IMR-90 (cell line): ENCODE measurements at regions not wholly inside any gene's neighbourhood (a gene's known extent, or its start where the extent isn't known, plus 50 kb on each side); places are given as distances from the start of the nearest gene placed in this dataset.

Experiments used
- ATAC-seq: fragments of 200-7000 bp; cut with Tn5 transposase; 2 replicates; pipeline ENCODE4 v1.9.1; 2020; ENCODE audit warnings: low read depth, mild to moderate bottlenecking, moderate library complexity
- BruUV-seq: library from RNA; stranded (reverse); fragments of 400-500 nt; replicated peaks from 2 replicates; lab custom pipeline; 2021; lab: Mats Ljungman, UMichigan
- CTCF ChIA-PET: fragments of 300-600 bp; formaldehyde crosslinking; extraction: SDS; loops from one replicate; lab custom pipeline; 2021; ENCODE audit warnings: antibody characterized with exemption; lab: Yijun Ruan, JAX
- POLR2A ChIA-PET: fragments of 300-600 bp; sonication (Branson Sonifier 250); formaldehyde crosslinking; loops from one replicate; lab custom pipeline; 2022; ENCODE audit warnings: antibody characterized with exemption; ENCODE audit not compliant: unreplicated experiment; lab: Charles Lee
- DNase-seq: peaks from one replicate; pipeline ENCODE4 v3.0.0; 2013
- H2AFZ ChIP-seq: replicated peaks from 2 replicates; pipeline ENCODE3; 2013; ENCODE audit warnings: low read length, mild to moderate bottlenecking; ENCODE audit not compliant: poor library complexity
- H2AK5ac ChIP-seq: 2 replicates; pipeline ENCODE4 v1.6.1; 2013; ENCODE audit warnings: low read depth, low read length, inconsistent platforms
- H2AK9ac ChIP-seq: replicated peaks from 2 replicates; pipeline ENCODE3; 2013; ENCODE audit warnings: mild to moderate bottlenecking, low read depth, low read length, moderate library complexity; ENCODE audit not compliant: poor library complexity
- H2BK120ac ChIP-seq: 2 replicates; pipeline ENCODE4 v1.6.1; 2013; ENCODE audit warnings: low read depth, low read length, inconsistent platforms
- H2BK15ac ChIP-seq: 3 replicates; pipeline ENCODE4 v1.6.1; 2013; ENCODE audit warnings: low read depth, low read length, inconsistent platforms
- H2BK20ac ChIP-seq: 2 replicates; pipeline ENCODE4 v1.6.1; 2013; ENCODE audit warnings: low read depth, mild to moderate bottlenecking, inconsistent platforms, low read length, moderate library complexity
- H2BK5ac ChIP-seq: 2 replicates; pipeline ENCODE4 v1.6.1; 2013; ENCODE audit warnings: mild to moderate bottlenecking, low read depth, low read length, inconsistent platforms; ENCODE audit not compliant: poor library complexity, severe bottlenecking
- H3K14ac ChIP-seq: replicated peaks from 2 replicates; pipeline ENCODE4 v1.6.1; 2013; ENCODE audit warnings: low read depth, low read length, inconsistent platforms
- H3K18ac ChIP-seq: 2 replicates; pipeline ENCODE4 v1.6.1; 2013; ENCODE audit warnings: low read depth, low read length, control low read depth
- H3K23ac ChIP-seq: 2 replicates; pipeline ENCODE4 v1.6.1; 2013; ENCODE audit warnings: low read depth, low read length, inconsistent platforms
- H3K27ac ChIP-seq: 2 replicates; pipeline ENCODE4 v1.5.1; 2013; ENCODE audit warnings: mild to moderate bottlenecking, control low read depth, low read length; ENCODE audit not compliant: insufficient read depth
- H3K27me3 ChIP-seq: 2 replicates; pipeline ENCODE4 v1.6.1; 2013; ENCODE audit warnings: low read length; ENCODE audit not compliant: control insufficient read depth, insufficient read depth
- H3K36me3 ChIP-seq: 2 replicates; pipeline ENCODE4 v1.6.1; 2013; ENCODE audit warnings: low read length, mixed read lengths; ENCODE audit not compliant: control insufficient read depth, insufficient read depth
- H3K4ac ChIP-seq: 2 replicates; pipeline ENCODE4 v1.6.1; 2013; ENCODE audit warnings: low read depth, low read length, inconsistent platforms
- H3K4me1 ChIP-seq: 2 replicates; pipeline ENCODE4 v1.6.1; 2013; ENCODE audit warnings: low read length, mixed read lengths; ENCODE audit not compliant: control insufficient read depth, insufficient read depth
- H3K4me2 ChIP-seq: 2 replicates; pipeline ENCODE4 v1.6.1; 2013; ENCODE audit warnings: low read depth, mild to moderate bottlenecking, control low read depth, low read length, moderate library complexity
- H3K4me3 ChIP-seq: 2 replicates; pipeline ENCODE4 v1.5.1; 2013; ENCODE audit warnings: low read depth, mild to moderate bottlenecking, control low read depth, low read length, moderate library complexity; ENCODE audit not compliant: insufficient read depth
- H3K56ac ChIP-seq: 2 replicates; pipeline ENCODE4 v1.6.1; 2013; ENCODE audit warnings: low read length, inconsistent platforms; ENCODE audit not compliant: insufficient read depth; ENCODE audit errors: extremely low read depth
- H3K79me1 ChIP-seq, 2 experiments: 2 replicates each; pipeline ENCODE4 v1.6.1; 2013; ENCODE audit warnings: low read length in 2 of 2, inconsistent platforms in 1 of 2, low read depth in 1 of 2
- H3K9ac ChIP-seq: 2 replicates; pipeline ENCODE4 v1.6.1; 2013; ENCODE audit warnings: low read depth, low read length, control low read depth
- H3K9me1 ChIP-seq: 2 replicates; pipeline ENCODE4 v1.6.1; 2013; ENCODE audit warnings: low read length, inconsistent platforms; ENCODE audit not compliant: insufficient read depth
- H3K9me3 ChIP-seq: 2 replicates; pipeline ENCODE4 v1.6.1; 2013; ENCODE audit warnings: low read length; ENCODE audit not compliant: control insufficient read depth, insufficient read depth
- H4K20me1 ChIP-seq: 2 replicates; pipeline ENCODE4 v1.6.1; 2013; ENCODE audit warnings: low read length, inconsistent platforms; ENCODE audit not compliant: insufficient read depth
- H4K5ac ChIP-seq: 2 replicates; pipeline ENCODE4 v1.6.1; 2013; ENCODE audit warnings: mild to moderate bottlenecking, low read depth, low read length, control low read depth
- H4K8ac ChIP-seq, 2 experiments: 2 replicates each; pipeline ENCODE4 v1.6.1; 2013; ENCODE audit warnings: low read depth in 2 of 2, low read length in 2 of 2, control low read depth in 1 of 2, inconsistent platforms in 1 of 2
- H4K91ac ChIP-seq: 2 replicates; pipeline ENCODE4 v1.6.1; 2013; ENCODE audit warnings: low read depth, low read length, inconsistent platforms; ENCODE audit not compliant: insufficient read depth
- BHLHE40 ChIP-seq: fragments of 150-350 bp; IDR thresholded peaks from 2 replicates; pipeline ENCODE4 v1.6.1; 2016; ENCODE audit warnings: mild to moderate bottlenecking, low read depth, low read length
- CEBPB ChIP-seq: IDR thresholded peaks from 2 replicates; pipeline ENCODE4 v1.6.1; 2012; ENCODE audit warnings: low read depth, low read length, improper control_type of control experiment
- CHD1 ChIP-seq: IDR thresholded peaks from 2 replicates; pipeline ENCODE4 v1.6.1; 2012; ENCODE audit warnings: low read depth, low read length, improper control_type of control experiment
- FOS ChIP-seq: fragments of 150-350 bp; IDR thresholded peaks from 2 replicates; pipeline ENCODE4 v1.6.1; 2016; ENCODE audit warnings: low read depth, low read length
- MAFK ChIP-seq: IDR thresholded peaks from 2 replicates; pipeline ENCODE4 v1.6.1; 2012; ENCODE audit warnings: low read depth, low read length, improper control_type of control experiment
- MAZ ChIP-seq: IDR thresholded peaks from 2 replicates; pipeline ENCODE4 v1.6.1; 2012; ENCODE audit warnings: low read depth, mild to moderate bottlenecking, low read length, improper control_type of control experiment, moderate library complexity, borderline replicate concordance
- MXI1 ChIP-seq: IDR thresholded peaks from 2 replicates; pipeline ENCODE4 v1.6.1; 2012; ENCODE audit warnings: low read depth, mild to moderate bottlenecking, low read length, moderate library complexity, borderline replicate concordance
- POLR2A ChIP-seq: IDR thresholded peaks from 2 replicates; pipeline ENCODE4 v1.6.1; 2012; ENCODE audit warnings: mild to moderate bottlenecking, low read depth, low read length
- RAD21 ChIP-seq: IDR thresholded peaks from 2 replicates; pipeline ENCODE4 v1.6.1; 2012; ENCODE audit warnings: low read length, improper control_type of control experiment
- RFX5 ChIP-seq: IDR thresholded peaks from 2 replicates; pipeline ENCODE4 v1.8.0; 2012; ENCODE audit warnings: low read depth, mild to moderate bottlenecking, low read length, moderate library complexity
- SMC3 ChIP-seq: fragments of 150-350 bp; IDR thresholded peaks from 2 replicates; pipeline ENCODE4 v1.6.1; 2016; ENCODE audit warnings: low read depth, mild to moderate bottlenecking, antibody characterized with exemption, low read length, moderate library complexity
- USF2 ChIP-seq: fragments of 150-350 bp; IDR thresholded peaks from 2 replicates; pipeline ENCODE4 v1.6.1; 2017; ENCODE audit warnings: mild to moderate bottlenecking, antibody characterized with exemption, low read length, low read depth
- WGBS, 2 experiments: methylation state at CpG; one replicate each; pipeline versions ENCODE4 v1.1.5 to v1.1.7; 2013; ENCODE audit warnings: missing lambda C conversion rate in 2 of 2; ENCODE audit not compliant: insufficient read length in 1 of 2; ENCODE audit errors: extremely low coverage in 2 of 2; 5-methylcytosine and 5-hydroxymethylcytosine counted together
- dilution Hi-C: fragments of 300-500 bp; cut with HindIII; formaldehyde crosslinking; loops from one replicate; pipeline ENCODE4 v1.14.3; 2018; ENCODE audit warnings: low sequenced_read_pairs; ENCODE audit not compliant: unreplicated experiment
- in situ Hi-C: fragments of 300-500 bp; cut with MboI; formaldehyde crosslinking; loops from 3 replicates; pipeline ENCODE4 v1.14.3; 2019; ENCODE audit warnings: low sequenced_read_pairs, inconsistent platforms, mixed read lengths
- intact Hi-C: fragments of 100-400 bp; cut with micrococcal nuclease; formaldehyde crosslinking; loops from 2 replicates; pipeline ENCODE4 v1.10.0; 2022
- TF ChIP-seq, protein P1 (sequence below): conservative IDR thresholded peaks from 2 replicates; pipeline ENCODE4 v1.5.1; 2012; ENCODE audit warnings: mild to moderate bottlenecking, low read depth, low read length, improper control_type of control experiment
- TF ChIP-seq, protein P2 (sequence below): fragments of 150-350 bp; IDR thresholded peaks from 2 replicates; pipeline ENCODE4 v1.6.1; 2016; ENCODE audit warnings: low read depth, mild to moderate bottlenecking, low read length, moderate library complexity, borderline replicate concordance

GRCh38 chr11:26017903-26018302 lies 314.0 kb upstream of the ANO3 start:
- H3K27me3 ChIP-seq = no peaks in the 10 kb centered on the region
- in situ Hi-C loops (no loop called here), dilution Hi-C loops (no loop called here), intact Hi-C loops (no loop called here)
- H3K9me1 ChIP-seq = no peaks in the 10 kb centered on the region
- no peak overlapping the region for H3K4ac ChIP-seq
- CTCF ChIA-PET = interaction anchor here (0.7 to 1.1 kb wide), 3 partner anchors 9 to 226 kb away, joined by 3 to 5 read pairs (median 3); no protein-coding TSS in a partner anchor
- no peak overlapping the region for H2AFZ ChIP-seq
- H3K9ac ChIP-seq = no peak overlapping the region
- H3K18ac ChIP-seq = no peak overlapping the region; the same call in 1 of the 2 replicates
- H3K9me3 ChIP-seq = no peaks in the 10 kb centered on the region
- H2BK15ac ChIP-seq = no peak overlapping the region
- no peak for DNase-seq
- H4K8ac ChIP-seq = no peak overlapping the region
- no peak overlapping the region for H3K56ac ChIP-seq
- H2BK20ac ChIP-seq = no peak overlapping the region
- H2BK5ac ChIP-seq = no peak overlapping the region
- no peak overlapping the region for H3K14ac ChIP-seq
- H3K4me3 ChIP-seq = no peak overlapping the region
- H3K4me1 ChIP-seq = no peaks in the 10 kb centered on the region; the same call in 1 of the 2 replicates
- TF ChIP-seq MXI1 = no peak
- no peak for TF ChIP-seq RAD21
- TF ChIP-seq, protein P1, sequence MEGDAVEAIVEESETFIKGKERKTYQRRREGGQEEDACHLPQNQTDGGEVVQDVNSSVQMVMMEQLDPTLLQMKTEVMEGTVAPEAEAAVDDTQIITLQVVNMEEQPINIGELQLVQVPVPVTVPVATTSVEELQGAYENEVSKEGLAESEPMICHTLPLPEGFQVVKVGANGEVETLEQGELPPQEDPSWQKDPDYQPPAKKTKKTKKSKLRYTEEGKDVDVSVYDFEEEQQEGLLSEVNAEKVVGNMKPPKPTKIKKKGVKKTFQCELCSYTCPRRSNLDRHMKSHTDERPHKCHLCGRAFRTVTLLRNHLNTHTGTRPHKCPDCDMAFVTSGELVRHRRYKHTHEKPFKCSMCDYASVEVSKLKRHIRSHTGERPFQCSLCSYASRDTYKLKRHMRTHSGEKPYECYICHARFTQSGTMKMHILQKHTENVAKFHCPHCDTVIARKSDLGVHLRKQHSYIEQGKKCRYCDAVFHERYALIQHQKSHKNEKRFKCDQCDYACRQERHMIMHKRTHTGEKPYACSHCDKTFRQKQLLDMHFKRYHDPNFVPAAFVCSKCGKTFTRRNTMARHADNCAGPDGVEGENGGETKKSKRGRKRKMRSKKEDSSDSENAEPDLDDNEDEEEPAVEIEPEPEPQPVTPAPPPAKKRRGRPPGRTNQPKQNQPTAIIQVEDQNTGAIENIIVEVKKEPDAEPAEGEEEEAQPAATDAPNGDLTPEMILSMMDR = no peak
- TF ChIP-seq, protein P2, sequence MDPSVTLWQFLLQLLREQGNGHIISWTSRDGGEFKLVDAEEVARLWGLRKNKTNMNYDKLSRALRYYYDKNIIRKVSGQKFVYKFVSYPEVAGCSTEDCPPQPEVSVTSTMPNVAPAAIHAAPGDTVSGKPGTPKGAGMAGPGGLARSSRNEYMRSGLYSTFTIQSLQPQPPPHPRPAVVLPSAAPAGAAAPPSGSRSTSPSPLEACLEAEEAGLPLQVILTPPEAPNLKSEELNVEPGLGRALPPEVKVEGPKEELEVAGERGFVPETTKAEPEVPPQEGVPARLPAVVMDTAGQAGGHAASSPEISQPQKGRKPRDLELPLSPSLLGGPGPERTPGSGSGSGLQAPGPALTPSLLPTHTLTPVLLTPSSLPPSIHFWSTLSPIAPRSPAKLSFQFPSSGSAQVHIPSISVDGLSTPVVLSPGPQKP = no peak
- TF ChIP-seq SMC3 = no peak
- no peak for TF ChIP-seq RFX5
- TF ChIP-seq POLR2A = no peak
- TF ChIP-seq BHLHE40 = no peak
- no peak for TF ChIP-seq FOS
- no peak for TF ChIP-seq CEBPB
- TF ChIP-seq USF2 = no peak
- no peak for TF ChIP-seq MAZ
- no peak for TF ChIP-seq MAFK
- TF ChIP-seq CHD1 = no peak
- no peak overlapping the region for H2AK9ac ChIP-seq
- no peaks in the 10 kb centered on the region for H3K36me3 ChIP-seq
- WGBS, 2 experiments = no CpG with 5 or more reads among the region's 2 CpGs
- no peaks in the 10 kb centered on the region for H3K79me1 ChIP-seq
- H3K23ac ChIP-seq = no peak overlapping the region
- H4K20me1 ChIP-seq = no peaks in the 10 kb centered on the region
- H4K5ac ChIP-seq = no peak overlapping the region
- no peak overlapping the region for H2AK5ac ChIP-seq
- H3K4me2 ChIP-seq = no peak overlapping the region
- H2BK120ac ChIP-seq = no peak overlapping the region
- POLR2A ChIA-PET = no interaction called here
- H4K91ac ChIP-seq = no peak overlapping the region
- no peak overlapping the region for H3K27ac ChIP-seq
- BruUV-seq = no TSS peak
- ATAC-seq = no peak
